Activated CD8-positive, alpha-beta memory T cell treated with anti-CD3 and anti-CD28 coated beads, Interleukin-2, amount 50 U/mL, for 1 hour (primary cell): ENCODE measurements at regions not wholly inside any gene's neighbourhood (a gene's known extent, or its start where the extent isn't known, plus 50 kb on each side); places are given as distances from the start of the nearest gene placed in this dataset.

Source experiments
- DNase-seq: peaks from one replicate; pipeline ENCODE4 v3.0.0-alpha.2; 2020; ENCODE audit errors: extremely low read depth

DNA sequence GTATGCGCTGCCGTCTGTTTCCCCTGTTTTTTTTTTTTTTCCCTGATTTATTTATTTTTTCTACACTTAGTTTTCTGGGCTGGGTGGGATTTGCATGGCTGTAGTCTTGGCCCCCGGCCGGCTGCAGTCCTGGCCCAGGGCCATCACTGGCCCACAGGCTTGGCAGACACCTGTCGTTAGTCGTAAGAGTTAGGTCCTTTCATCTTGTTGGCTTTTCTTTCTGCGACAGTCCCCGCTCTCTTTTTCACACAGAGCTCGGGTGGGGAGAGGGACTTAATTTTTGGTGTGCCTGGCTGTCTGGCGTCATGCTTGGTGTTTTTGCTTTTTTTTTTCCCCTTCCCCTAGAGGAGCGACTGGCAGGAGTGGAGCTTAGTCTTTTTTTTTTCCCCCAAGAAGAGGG lies 183.4 kb downstream of the KLF13 start:
- DNase-seq = no peak

DNA sequence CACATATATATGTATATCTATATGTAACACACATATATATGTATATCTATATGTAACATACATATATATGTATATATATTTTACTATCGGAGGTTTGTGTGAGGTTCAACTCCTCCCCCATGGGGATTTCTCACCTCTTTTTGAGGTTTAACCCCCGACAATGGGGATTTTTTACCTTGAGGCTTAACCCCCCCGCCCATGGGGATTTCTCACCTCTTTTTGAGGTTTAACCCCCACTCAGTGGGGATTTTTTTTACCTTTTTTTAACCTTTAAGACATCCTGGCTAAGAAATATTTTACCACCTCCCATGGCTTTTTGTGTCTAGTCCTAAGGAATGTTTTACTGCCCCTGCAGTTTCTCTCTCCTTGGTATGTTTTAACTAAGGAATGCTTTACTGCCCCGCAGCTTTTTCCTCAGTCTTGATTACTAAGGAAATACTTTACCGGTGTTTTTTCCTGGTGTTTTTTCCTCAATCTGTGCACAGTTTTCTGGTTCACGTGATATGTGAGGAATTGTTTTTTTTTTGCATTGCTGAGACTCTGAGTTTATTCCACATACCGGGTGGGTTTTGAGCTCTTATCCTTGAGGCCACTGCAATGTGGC lies 185.2 kb downstream of the KLF13 start:
- no peak for DNase-seq

DNA sequence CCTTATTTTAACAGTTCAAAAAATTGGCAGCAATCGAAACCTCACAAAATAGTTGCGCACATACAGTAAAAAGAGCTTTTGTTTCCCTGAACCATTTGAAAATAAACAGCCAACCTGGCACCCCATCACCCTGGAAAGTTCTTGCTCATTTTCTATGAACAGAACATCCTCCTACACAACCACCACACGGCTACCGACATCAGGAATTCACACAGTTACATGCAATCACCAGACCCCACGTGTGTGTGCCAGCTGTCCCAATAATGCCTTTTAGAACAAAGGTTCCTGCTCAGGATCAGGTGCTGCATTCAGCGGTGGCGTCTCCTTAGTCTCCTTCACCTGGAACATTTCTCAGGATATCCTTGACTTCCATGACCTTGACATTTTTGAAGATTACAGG lies 186.5 kb downstream of the KLF13 start:
- no peak for DNase-seq

DNA sequence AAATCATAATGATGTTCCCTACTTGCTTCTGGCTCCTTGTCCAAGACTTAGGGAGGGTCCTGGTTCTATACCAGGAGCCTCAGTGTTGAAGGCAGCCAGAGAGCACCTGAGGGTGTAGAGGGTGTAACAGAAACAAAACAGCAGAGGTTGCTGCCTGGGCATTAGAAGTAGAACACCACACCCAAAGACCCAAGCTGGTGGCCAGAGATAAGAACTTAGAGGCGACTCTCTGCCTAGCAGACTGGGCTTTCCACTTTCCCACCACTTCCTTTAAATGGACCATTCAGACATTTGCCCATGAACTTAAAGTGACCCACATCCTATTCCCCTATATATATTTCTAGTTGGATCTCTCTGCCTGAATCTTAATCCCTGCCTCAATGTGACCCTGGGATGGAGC lies 189.8 kb downstream of the KLF13 start:
- DNase-seq = no peak

DNA sequence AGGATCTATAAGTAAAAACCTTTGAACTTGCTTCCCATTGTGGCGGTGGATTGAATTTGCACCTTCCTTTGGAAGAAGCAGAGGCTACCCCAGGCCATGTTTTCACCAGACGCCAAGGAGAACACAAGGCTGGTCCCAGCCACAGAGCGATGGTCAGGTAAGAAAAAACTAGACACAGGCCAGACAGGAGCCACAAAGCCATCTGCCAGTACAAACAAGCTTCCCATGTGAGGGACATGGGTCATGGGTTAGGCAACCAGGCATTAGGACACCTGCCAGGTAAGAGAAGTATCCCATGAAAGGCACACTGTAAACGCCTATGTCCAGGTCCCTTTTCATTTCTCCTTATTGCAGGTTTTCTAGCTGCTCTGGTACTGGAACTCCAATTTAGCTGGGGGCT lies 190.2 kb downstream of the KLF13 start:
- no peak for DNase-seq

DNA sequence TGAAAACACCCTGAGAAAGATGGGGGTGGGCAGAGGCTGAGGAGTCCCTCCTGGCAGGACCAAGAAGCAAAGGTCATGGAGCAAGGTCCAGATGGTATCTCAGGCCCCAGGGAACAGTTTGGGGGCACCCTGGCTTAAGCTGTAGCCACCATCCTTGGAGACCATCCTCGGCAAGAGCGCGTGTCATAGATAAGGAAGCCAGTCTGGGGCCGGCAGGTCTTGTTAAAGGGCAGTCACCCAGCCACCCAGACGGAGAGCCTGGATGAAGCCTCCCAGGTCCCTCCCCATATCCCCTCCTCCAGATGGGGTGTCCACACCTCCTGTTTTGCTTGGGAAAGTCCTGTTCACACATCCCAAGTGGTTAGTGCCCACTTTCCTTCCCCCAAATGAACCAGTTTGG lies 191.1 kb downstream of the KLF13 start:
- no peak for DNase-seq

DNA sequence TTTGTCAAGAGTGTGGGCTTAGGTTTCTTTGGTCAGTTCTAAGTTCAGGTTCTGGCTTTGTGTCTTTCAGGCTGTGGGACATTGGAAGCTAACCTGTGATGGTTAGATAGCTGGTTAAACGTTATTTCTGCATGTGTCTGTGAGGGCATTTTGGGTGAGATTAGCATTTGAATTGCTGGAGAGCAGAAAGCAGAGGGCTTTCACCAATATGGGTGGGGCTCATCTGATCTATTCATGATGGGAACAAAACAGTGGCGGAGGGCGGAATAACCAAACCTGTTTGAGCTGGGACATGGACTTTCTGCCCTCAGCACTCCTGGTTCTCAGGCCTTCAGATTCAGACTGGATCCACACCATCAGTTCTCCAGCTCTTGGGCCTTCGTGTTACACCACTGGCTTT lies 195.4 kb downstream of the KLF13 start:
- no peak for DNase-seq

DNA sequence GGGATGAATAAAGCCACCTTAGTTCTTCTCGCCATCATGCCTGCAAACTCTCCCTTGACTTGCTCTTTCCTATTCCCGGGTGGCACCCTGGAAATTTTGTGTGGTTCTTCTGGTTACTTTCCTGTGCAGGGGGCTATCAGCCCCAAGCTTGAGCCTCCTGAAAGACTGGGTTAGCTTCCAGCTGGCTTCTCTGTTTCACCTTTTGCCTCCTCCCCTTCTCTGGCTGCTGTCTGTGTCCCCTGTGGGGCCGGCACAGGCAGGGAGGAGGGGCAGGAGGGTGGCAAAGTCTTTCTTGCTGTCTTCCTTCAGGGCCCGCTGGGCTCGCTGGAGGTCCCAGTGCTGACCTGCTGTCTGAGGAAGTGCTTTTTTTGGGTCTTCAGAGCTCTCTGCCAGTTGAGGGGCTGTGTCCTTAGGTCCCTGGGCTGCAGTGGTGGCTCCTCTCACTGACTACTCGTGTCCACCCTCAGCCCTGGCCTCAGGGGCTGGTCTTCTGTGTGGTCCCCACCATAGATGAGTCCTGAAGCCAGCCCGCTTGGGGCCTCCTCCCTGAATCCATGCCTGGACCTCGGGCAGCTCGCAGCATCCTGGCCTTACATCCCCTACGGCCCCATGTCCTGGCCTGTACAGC lies 196.5 kb downstream of the KLF13 start:
- no peak for DNase-seq

DNA sequence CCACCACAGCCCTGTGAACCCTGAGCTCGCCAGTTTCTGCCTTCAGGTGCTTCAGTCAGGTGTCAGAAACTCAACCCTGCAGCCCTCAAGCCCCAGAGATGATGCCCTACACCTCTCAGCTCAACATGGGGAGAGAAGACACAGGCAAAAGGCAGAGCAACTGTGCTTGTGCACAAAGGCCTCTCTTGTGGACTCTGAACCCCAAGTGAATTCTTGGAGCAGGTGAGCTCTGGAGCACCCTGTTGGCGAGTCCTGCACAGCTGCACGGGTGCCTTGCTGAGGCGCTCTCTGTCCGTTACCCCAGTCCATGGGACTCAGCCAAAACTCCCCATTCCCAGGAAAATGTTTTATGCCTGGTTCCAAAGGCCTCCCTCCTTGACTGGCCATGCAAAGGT lies 197.0 kb downstream of the KLF13 start:
- no peak for DNase-seq

DNA sequence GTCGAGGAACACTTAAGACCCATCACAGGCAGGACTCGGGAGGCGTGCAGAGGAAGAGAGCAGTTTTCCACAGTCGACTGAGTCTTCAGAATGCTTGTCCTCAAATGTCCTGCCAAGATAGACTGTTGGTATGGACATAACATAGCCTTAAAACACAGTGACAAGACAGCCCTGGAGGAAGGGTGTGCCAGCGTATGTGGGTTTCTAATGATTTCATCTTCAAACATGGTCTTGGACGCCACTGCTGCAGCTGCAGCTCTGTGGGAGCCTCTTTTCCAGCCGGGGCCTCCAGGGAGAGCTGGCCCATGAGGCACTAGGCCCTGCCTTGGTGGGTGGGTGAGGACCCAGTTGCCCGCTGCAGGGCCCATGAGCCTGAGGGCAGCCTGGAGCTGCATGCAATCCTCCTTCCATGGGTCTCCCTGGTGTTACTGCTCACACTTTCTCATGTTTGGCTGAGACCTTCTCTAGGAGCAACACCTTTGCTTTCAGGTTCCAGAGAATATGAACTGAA lies 198.6 kb downstream of the KLF13 start:
- DNase-seq = no peak

DNA sequence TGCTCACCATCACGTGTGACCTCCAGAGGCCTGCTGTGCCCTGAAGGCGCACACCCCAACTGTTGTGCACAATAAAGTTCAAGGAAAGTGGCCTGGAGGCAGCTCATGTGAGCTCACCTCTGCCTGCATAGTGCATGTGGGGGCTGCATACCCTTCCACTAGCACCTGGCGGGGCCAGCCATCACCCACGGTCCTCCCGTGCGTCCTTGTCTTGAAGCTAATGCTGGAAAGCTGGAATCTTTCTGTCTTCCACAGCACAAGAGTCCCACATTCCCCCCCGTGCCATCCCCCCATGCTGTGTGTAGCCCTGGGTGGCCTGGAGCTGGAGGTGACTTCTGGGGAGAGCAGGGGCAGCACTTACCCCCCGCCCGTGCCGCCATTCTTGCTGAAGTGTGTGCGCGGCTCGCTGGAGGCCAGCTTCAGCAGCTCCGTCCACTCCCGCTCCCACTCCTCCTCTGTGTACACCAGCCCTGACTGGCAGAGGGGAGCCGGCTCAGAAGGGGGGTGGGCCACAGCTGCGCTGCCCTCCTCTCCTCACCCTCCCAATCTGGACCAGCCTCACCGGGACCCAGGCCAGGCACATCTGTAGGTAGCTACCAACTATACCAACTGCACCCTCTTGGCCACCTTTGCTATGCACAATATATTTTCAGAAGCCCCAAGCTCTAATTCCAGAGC lies 199.5 kb downstream of the KLF13 start:
- DNase-seq = no peak

DNA sequence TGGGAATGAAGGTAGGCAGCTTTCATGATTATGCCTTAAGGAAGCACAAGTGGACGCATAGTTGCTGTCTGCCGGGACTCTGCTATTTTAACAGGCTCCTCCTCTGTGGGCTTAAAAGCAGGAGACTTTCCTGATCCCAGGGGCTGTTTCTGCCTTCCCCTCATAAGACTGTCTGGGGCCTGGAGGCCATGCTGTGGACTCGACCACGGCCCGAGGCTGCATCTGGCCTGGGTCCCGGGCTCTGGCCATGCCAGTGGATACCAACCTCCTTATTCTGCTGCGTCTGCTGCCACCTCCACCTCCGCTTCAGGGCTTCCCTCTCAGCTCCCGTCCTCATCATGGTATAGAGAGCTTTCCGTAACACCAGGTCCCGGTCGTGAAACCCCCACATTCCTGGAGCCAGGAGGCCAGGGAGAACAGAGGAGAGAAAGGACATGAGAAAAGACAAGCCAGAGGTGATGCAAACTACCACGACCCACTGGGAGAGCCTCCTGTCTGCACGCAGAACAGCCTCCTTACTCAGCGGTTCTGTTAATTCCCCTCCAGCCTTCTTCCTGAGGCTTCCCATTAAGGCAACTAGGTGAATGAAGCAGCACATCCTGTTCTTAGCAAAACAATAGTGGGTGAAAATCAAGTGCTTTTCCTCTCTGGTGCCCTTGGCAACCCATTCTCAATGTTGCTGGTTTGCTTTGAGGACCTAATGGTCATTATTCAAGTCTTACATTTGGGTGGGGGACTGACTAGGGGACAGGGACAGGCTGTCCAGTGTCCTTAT lies 200.5 kb downstream of the KLF13 start:
- DNase-seq = no peak

DNA sequence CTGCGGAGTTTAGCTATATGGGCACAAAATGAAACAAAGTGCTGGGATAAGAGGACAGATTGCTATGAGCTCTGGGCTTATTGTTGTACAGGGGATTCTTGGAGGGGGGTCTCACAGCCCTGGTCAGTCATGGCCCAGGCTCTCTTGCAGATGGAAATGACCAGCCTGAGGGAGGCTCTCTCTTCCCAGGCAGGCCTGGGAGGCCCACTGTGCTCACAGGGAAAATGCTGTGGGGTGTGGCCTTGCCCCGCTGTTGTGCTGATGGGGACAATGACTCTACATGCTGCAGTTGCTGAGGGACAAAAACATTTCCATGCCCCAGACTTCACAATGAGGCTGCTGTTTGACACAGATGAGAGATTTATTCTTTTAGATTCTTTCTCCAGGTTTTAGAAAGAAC lies 202.2 kb downstream of the KLF13 start:
- DNase-seq = no peak

DNA sequence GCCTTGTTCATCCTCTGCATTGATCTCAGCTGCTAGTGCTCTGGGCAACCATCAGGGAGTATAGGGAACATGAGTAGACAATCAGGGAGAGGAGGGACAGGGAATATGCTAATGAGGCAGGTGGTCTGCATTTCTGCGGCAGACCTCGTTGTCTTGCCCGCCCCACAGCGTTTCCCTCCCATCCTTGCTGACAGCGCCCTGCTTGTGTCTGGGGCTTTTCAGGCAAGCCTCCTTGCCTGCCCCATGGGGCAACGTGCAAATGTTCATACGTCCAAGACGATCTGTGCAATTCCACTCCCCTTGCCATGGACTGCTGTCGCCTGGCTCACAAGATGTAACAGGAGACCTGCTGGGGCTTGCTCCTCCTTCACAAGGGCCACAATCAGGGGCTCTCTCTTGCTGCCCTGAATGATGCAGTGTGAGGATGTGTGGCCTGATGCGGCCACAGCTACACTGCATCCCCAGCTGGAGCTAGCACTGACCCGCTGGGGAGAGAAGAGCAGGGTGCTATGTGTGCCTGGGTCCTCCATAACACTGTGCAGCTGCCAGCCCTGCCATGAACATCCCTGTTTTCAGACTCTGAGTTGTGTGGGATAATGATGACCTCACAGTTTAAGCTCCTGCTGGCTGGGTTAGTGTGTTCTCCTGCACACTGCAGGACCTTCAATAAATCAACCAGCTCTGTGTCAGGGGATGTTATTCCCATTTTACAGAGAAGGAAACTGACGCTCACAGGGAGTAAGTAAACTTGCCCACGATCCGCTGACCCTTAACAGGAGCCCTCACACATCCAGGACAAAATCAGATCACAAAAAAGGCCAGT lies 211.3 kb downstream of the KLF13 start:
- no peak for DNase-seq

DNA sequence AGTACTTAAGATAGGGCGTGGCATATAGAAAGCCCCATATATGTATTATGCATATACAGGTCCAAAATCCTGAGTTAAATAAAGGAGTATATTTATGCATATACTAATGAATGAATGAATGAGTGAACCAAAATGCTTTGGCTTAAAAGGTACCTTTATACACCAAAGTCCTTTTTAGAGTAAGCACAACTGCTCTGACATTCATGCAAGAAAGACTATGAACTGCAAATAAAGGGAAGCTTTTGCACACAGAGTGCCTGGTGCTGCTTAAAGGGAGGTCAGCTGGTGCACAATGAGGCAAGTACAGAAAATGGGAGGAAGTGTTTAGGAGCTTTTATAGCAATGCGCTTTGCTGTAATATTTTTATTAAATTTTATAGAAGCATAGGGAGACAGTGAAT lies 214.0 kb downstream of the KLF13 start:
- DNase-seq = no peak

DNA sequence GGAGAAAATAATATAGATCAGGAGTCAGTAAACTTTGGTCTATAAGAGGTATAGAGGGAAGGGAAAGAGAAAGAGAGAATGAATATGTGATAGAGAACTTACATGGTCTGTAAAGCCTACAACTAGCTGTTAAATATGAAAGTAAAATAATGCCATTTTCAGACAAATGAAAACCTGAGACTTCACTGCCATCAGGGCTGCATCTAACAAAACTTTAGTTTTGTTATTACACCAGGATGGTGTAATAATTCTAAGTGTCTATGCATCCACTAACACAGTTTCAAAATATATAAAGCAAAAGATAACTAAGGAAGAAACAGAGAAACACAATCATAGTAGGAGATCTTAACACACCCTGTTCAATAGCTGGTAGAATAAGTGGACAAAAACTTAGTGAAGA lies 217.7 kb downstream of the KLF13 start:
- no peak for DNase-seq

DNA sequence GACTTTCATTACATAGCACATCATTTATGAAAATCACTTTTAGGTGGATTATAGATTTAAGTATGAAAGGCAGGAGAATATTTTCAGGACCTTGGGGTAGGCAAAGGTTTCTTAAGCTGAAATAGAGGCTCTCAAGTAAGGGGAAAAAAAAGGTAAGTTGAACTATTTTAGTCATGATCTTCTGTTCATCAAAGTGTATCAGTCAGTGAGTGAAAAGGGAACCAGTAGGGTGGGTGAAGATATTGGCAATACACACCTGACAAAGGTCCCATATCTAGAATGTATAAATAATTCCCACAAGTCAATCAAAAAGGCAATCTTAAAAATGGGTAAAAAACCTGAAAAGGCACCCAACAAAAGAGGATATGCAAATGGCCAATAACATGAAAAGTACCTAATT lies 218.6 kb downstream of the KLF13 start:
- DNase-seq = no peak

DNA sequence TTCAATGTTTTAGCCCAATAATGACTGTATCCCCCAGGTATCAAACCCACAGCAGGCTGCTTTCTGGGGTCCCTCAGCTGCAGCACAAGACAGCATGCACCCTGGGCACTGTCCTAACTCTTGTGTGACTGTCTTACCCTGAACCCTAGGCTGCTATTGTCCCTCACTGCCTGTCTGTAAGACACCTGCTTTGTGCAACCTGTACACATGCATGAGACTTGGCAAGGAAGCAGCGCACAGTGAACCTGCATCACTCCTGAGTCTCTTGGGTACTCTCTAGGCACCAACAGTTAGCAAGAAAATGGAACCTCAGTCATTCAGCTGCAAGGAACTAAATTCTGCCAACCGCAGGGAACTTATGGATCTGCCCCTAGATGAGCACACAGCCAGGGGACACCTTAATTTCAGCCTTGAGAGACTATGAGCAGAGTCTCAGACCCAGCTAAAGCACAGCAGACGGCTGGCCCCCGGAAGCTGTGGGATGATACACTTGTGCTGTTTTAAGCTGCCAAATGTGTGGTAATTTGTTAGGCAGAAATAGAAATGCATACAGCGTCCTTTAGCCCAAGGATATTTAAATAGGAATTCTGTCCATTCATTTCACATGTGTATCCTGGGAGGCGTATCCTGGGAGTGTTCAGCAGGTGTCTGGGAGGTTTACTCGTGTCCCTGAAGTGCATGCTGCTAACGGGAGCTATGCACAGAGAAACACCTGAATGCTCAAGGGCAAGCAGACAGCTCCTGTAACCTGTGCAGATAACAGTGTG lies 223.8 kb downstream of the KLF13 start:
- no peak for DNase-seq

DNA sequence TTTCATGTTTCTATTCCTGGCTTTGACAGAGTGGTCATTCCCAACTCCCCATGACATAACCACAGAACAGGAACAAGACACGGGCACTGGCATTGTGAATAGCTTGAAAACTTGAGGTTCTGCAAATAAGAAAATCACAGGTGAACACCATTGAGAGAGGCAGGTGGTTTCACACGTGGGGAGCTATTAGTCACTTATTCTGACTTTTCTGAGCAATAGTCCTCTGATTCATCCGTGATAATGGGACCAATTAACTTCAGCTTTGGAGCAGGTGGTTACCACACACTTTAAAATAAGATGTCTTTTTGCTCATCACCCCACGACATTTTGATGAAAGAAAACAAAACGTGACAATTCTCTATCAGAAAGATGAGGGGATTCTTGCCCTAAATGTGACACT lies 224.7 kb downstream of the KLF13 start:
- no peak for DNase-seq

DNA sequence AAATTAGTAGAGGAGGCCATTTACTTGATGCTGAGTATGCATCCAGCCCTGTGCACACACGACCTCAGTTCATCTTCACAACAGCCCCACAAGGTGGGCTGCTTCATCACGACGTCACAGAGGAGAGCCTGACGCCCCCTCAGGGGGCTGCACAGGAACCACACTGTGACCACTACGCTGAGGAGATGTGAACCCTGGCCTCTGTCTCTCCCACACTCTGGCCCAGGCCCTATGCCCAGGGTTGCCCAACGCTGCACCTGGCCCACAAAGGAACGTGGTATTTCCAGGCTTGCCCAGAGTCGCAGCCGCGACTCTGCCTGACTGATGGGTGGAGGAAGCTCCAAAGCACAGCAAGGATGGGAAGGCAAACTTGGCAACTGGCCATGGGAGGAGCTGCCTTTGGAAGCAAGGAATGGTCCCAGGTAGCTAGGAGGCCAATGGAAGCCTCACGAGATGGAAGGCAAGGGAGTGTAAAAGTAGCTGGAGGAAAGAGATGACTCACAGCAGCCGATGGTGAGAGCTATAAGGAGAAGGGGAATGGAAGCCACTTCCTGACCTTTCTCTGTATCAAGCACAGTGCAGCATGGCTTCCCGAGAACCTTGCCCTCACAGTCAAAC lies 226.0 kb downstream of the KLF13 start:
- DNase-seq = no peak

DNA sequence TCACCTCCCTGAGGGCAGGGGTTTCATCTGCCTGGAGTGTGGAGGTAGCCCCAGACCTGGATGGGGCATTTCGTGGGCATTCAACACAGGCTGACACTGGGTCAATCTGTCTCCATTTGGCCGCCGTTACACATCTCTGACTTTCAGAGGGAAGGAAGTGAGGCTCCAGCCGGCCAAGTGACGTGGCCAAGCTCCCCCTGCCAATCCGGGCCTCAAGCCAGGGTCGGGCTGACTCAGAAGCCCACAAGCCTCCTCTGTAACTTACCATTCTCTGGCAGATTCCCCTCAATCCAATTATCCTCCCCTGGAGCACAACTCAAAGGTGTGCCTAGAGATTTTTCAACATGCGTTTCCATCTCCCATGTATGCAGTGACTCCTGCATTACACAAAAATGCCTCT lies 227.6 kb downstream of the KLF13 start:
- no peak for DNase-seq
